IMR-90 (cell line): ENCODE measurements at regions not wholly inside any gene's neighbourhood (a gene's known extent, or its start where the extent isn't known, plus 50 kb on each side); places are given as distances from the start of the nearest gene placed in this dataset.

Experiments
- ATAC-seq: fragments of 200-7000 bp; cut with Tn5 transposase; 2 replicates; pipeline ENCODE4 v1.9.1; 2020; ENCODE audit warnings: low read depth, mild to moderate bottlenecking, moderate library complexity
- BruUV-seq: library from RNA; stranded (reverse); fragments of 400-500 nt; replicated peaks from 2 replicates; lab custom pipeline; 2021; lab: Mats Ljungman, UMichigan
- CTCF ChIA-PET: fragments of 300-600 bp; formaldehyde crosslinking; extraction: SDS; loops from one replicate; lab custom pipeline; 2021; ENCODE audit warnings: antibody characterized with exemption; lab: Yijun Ruan, JAX
- POLR2A ChIA-PET: fragments of 300-600 bp; sonication (Branson Sonifier 250); formaldehyde crosslinking; loops from one replicate; lab custom pipeline; 2022; ENCODE audit warnings: antibody characterized with exemption; ENCODE audit not compliant: unreplicated experiment; lab: Charles Lee
- DNase-seq: peaks from one replicate; pipeline ENCODE4 v3.0.0; 2013
- H2AFZ ChIP-seq: replicated peaks from 2 replicates; pipeline ENCODE3; 2013; ENCODE audit warnings: low read length, mild to moderate bottlenecking; ENCODE audit not compliant: poor library complexity
- H2AK5ac ChIP-seq: 2 replicates; pipeline ENCODE4 v1.6.1; 2013; ENCODE audit warnings: low read depth, low read length, inconsistent platforms
- H2AK9ac ChIP-seq: replicated peaks from 2 replicates; pipeline ENCODE3; 2013; ENCODE audit warnings: mild to moderate bottlenecking, low read depth, low read length, moderate library complexity; ENCODE audit not compliant: poor library complexity
- H2BK120ac ChIP-seq: 2 replicates; pipeline ENCODE4 v1.6.1; 2013; ENCODE audit warnings: low read depth, low read length, inconsistent platforms
- H2BK15ac ChIP-seq: 3 replicates; pipeline ENCODE4 v1.6.1; 2013; ENCODE audit warnings: low read depth, low read length, inconsistent platforms
- H2BK20ac ChIP-seq: 2 replicates; pipeline ENCODE4 v1.6.1; 2013; ENCODE audit warnings: low read depth, mild to moderate bottlenecking, inconsistent platforms, low read length, moderate library complexity
- H2BK5ac ChIP-seq: 2 replicates; pipeline ENCODE4 v1.6.1; 2013; ENCODE audit warnings: mild to moderate bottlenecking, low read depth, low read length, inconsistent platforms; ENCODE audit not compliant: poor library complexity, severe bottlenecking
- H3K14ac ChIP-seq: replicated peaks from 2 replicates; pipeline ENCODE4 v1.6.1; 2013; ENCODE audit warnings: low read depth, low read length, inconsistent platforms
- H3K18ac ChIP-seq: 2 replicates; pipeline ENCODE4 v1.6.1; 2013; ENCODE audit warnings: low read depth, low read length, control low read depth
- H3K23ac ChIP-seq: 2 replicates; pipeline ENCODE4 v1.6.1; 2013; ENCODE audit warnings: low read depth, low read length, inconsistent platforms
- H3K27ac ChIP-seq: 2 replicates; pipeline ENCODE4 v1.5.1; 2013; ENCODE audit warnings: mild to moderate bottlenecking, control low read depth, low read length; ENCODE audit not compliant: insufficient read depth
- H3K27me3 ChIP-seq: 2 replicates; pipeline ENCODE4 v1.6.1; 2013; ENCODE audit warnings: low read length; ENCODE audit not compliant: control insufficient read depth, insufficient read depth
- H3K36me3 ChIP-seq: 2 replicates; pipeline ENCODE4 v1.6.1; 2013; ENCODE audit warnings: low read length, mixed read lengths; ENCODE audit not compliant: control insufficient read depth, insufficient read depth
- H3K4ac ChIP-seq: 2 replicates; pipeline ENCODE4 v1.6.1; 2013; ENCODE audit warnings: low read depth, low read length, inconsistent platforms
- H3K4me1 ChIP-seq: 2 replicates; pipeline ENCODE4 v1.6.1; 2013; ENCODE audit warnings: low read length, mixed read lengths; ENCODE audit not compliant: control insufficient read depth, insufficient read depth
- H3K4me2 ChIP-seq: 2 replicates; pipeline ENCODE4 v1.6.1; 2013; ENCODE audit warnings: low read depth, mild to moderate bottlenecking, control low read depth, low read length, moderate library complexity
- H3K4me3 ChIP-seq: 2 replicates; pipeline ENCODE4 v1.5.1; 2013; ENCODE audit warnings: low read depth, mild to moderate bottlenecking, control low read depth, low read length, moderate library complexity; ENCODE audit not compliant: insufficient read depth
- H3K56ac ChIP-seq: 2 replicates; pipeline ENCODE4 v1.6.1; 2013; ENCODE audit warnings: low read length, inconsistent platforms; ENCODE audit not compliant: insufficient read depth; ENCODE audit errors: extremely low read depth
- H3K79me1 ChIP-seq, 2 experiments: 2 replicates each; pipeline ENCODE4 v1.6.1; 2013; ENCODE audit warnings: low read length in 2 of 2, inconsistent platforms in 1 of 2, low read depth in 1 of 2
- H3K9ac ChIP-seq: 2 replicates; pipeline ENCODE4 v1.6.1; 2013; ENCODE audit warnings: low read depth, low read length, control low read depth
- H3K9me1 ChIP-seq: 2 replicates; pipeline ENCODE4 v1.6.1; 2013; ENCODE audit warnings: low read length, inconsistent platforms; ENCODE audit not compliant: insufficient read depth
- H3K9me3 ChIP-seq: 2 replicates; pipeline ENCODE4 v1.6.1; 2013; ENCODE audit warnings: low read length; ENCODE audit not compliant: control insufficient read depth, insufficient read depth
- H4K20me1 ChIP-seq: 2 replicates; pipeline ENCODE4 v1.6.1; 2013; ENCODE audit warnings: low read length, inconsistent platforms; ENCODE audit not compliant: insufficient read depth
- H4K5ac ChIP-seq: 2 replicates; pipeline ENCODE4 v1.6.1; 2013; ENCODE audit warnings: mild to moderate bottlenecking, low read depth, low read length, control low read depth
- H4K8ac ChIP-seq, 2 experiments: 2 replicates each; pipeline ENCODE4 v1.6.1; 2013; ENCODE audit warnings: low read depth in 2 of 2, low read length in 2 of 2, control low read depth in 1 of 2, inconsistent platforms in 1 of 2
- H4K91ac ChIP-seq: 2 replicates; pipeline ENCODE4 v1.6.1; 2013; ENCODE audit warnings: low read depth, low read length, inconsistent platforms; ENCODE audit not compliant: insufficient read depth
- MXI1 ChIP-seq: IDR thresholded peaks from 2 replicates; pipeline ENCODE4 v1.6.1; 2012; ENCODE audit warnings: low read depth, mild to moderate bottlenecking, low read length, moderate library complexity, borderline replicate concordance
- NFE2L2 ChIP-seq: fragments of 150-350 bp; IDR thresholded peaks from 2 replicates; pipeline ENCODE4 v1.6.1; 2016; ENCODE audit warnings: low read depth, mild to moderate bottlenecking, low read length
- RAD21 ChIP-seq: IDR thresholded peaks from 2 replicates; pipeline ENCODE4 v1.6.1; 2012; ENCODE audit warnings: low read length, improper control_type of control experiment
- USF2 ChIP-seq: fragments of 150-350 bp; IDR thresholded peaks from 2 replicates; pipeline ENCODE4 v1.6.1; 2017; ENCODE audit warnings: mild to moderate bottlenecking, antibody characterized with exemption, low read length, low read depth
- WGBS, 2 experiments: methylation state at CpG; one replicate each; pipeline versions ENCODE4 v1.1.5 to v1.1.7; 2013; ENCODE audit warnings: missing lambda C conversion rate in 2 of 2; ENCODE audit not compliant: insufficient read length in 1 of 2; ENCODE audit errors: extremely low coverage in 2 of 2; 5-methylcytosine and 5-hydroxymethylcytosine counted together
- dilution Hi-C: fragments of 300-500 bp; cut with HindIII; formaldehyde crosslinking; loops from one replicate; pipeline ENCODE4 v1.14.3; 2018; ENCODE audit warnings: low sequenced_read_pairs; ENCODE audit not compliant: unreplicated experiment
- in situ Hi-C: fragments of 300-500 bp; cut with MboI; formaldehyde crosslinking; loops from 3 replicates; pipeline ENCODE4 v1.14.3; 2019; ENCODE audit warnings: low sequenced_read_pairs, inconsistent platforms, mixed read lengths
- intact Hi-C: fragments of 100-400 bp; cut with micrococcal nuclease; formaldehyde crosslinking; loops from 2 replicates; pipeline ENCODE4 v1.10.0; 2022

- no peaks in the 10 kb centered on the region for H3K4me1 ChIP-seq
- no peaks in the 10 kb centered on the region for H3K79me1 ChIP-seq
- ChIA-PET CTCF (no interaction called here), POLR2A (no interaction called here)
- no peak overlapping the region for H2AK5ac ChIP-seq
- H3K9me1 ChIP-seq: no peaks in the 10 kb centered on the region
- DNase-seq: no peak
- no peak overlapping the region for H3K14ac ChIP-seq
- no peak overlapping the region for H3K27ac ChIP-seq
- H4K8ac ChIP-seq: no peak overlapping the region
- H2BK15ac ChIP-seq: no peak overlapping the region
- in situ Hi-C loops: no loop called here
- no peak overlapping the region for H3K56ac ChIP-seq
- H3K9ac ChIP-seq: no peak overlapping the region
- H2BK20ac ChIP-seq: no peak overlapping the region
- H2BK120ac ChIP-seq: no peak overlapping the region
- H3K9me3 ChIP-seq: no peaks in the 10 kb centered on the region
- H3K18ac ChIP-seq: no peak overlapping the region
- H3K4me3 ChIP-seq: no peak overlapping the region
- TF ChIP-seq USF2 (no peak), RAD21 (no peak), NFE2L2 (no peak), MXI1 (no peak)
- H3K27me3 ChIP-seq: no peaks in the 10 kb centered on the region
- no peak for ATAC-seq
- no peak overlapping the region for H2AK9ac ChIP-seq
- H4K20me1 ChIP-seq: no peaks in the 10 kb centered on the region
- H4K5ac ChIP-seq: no peak overlapping the region
- H3K4ac ChIP-seq: no peak overlapping the region
- H3K36me3 ChIP-seq: no peaks in the 10 kb centered on the region
- H3K23ac ChIP-seq: no peak overlapping the region
- H2BK5ac ChIP-seq: no peak overlapping the region
- no peak overlapping the region for H2AFZ ChIP-seq
- no peak overlapping the region for H4K91ac ChIP-seq
- intact Hi-C loops: no loop called here
- WGBS, 2 experiments: 40% methylated on average over 1 of the region's 4 CpGs; no CpG with 5 or more reads in 1 of the 2 experiments
- dilution Hi-C loops: no loop called here
- no TSS peak for BruUV-seq
- no peak overlapping the region for H3K4me2 ChIP-seq
These were observed 169.1 kb upstream of the CTNNB1 start for GRCh38 chr3:41030220-41030619.
